GM18858 (cell line): ENCODE measurements at regions not wholly inside any gene's neighbourhood (a gene's known extent, or its start where the extent isn't known, plus 50 kb on each side); places are given as distances from the start of the nearest gene placed in this dataset.
"Not testable (repeated sequence)": the region's sequence is repeated elsewhere in the genome, so short reads cannot be mapped to it uniquely, and the experiment has no call there.

Experiments used
- ATAC-seq: cut with Tn5 transposase; IDR thresholded peaks from one replicate; pipeline ENCODE4 v1.9.1; 2021; ENCODE audit not compliant: unreplicated experiment

DNA sequence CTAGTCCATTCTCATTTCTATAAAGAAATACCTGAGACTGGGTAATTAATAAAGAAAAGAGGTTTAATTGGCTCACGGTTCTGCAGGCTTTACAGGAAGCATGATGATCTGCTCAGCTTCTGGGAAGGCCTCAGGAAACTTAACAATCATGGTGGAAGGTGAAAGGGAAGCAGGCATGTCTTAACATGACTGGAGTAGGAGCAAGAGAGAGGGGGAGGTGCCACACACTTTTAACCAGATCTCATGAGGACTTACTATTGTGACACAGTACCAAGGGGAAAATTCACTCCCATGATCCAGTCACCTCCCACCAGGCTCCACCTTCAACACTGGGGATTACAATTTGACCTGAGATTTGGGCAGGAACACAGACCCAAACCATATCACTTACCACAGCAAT lies 310.1 kb downstream of the SH3GL2 start:
- ATAC-seq: not testable (repeated sequence)

DNA sequence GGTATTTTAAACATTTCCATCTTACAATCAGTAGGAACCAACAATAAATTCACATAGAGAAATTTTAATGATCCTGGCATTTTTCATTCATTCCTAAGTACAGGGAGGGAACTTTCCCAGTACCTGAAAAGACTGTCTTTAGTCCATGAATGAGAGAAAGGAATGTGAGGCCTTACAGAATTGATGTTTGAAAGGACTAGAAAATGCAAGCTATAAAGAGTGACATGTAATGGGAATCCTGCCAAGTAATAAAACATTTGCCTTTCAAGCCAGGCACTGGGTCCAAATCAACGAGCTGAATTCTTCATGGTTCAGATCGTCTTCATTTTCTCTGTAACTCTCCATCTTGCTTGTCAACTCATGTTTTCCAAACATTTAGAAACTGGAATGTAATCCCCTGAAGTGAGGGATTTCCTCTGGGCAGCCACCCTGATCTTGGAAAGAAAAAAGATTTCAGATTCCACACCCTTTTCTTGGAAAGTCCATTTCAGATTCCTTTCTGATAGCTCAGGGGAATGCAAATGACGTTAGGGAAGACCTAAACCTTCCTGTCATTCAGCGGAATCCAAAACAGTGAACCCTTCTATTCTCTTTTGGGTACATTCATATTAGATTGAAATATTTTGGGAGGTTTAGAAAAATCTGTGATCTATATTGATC lies 315.8 kb downstream of the SH3GL2 start:
- ATAC-seq: no peak

DNA sequence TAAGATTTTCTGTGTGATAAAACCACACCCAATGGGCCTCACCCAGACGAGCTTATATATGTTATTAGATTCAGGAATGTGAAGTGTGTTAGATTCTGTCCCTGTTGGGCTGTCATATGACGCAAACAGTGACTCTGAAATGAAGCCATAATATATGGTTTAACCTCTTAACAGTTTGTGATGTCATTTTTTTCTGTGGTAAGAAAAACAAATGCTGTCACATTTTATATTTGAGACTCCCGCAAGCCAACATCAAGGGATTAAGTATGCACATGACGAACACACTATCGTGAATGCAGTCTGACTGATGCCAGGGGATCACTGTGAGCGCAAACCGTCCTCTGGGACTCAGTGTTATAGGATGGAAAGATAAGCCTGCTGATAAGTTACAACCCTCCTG lies 321.7 kb downstream of the SH3GL2 start:
- no peak for ATAC-seq

DNA sequence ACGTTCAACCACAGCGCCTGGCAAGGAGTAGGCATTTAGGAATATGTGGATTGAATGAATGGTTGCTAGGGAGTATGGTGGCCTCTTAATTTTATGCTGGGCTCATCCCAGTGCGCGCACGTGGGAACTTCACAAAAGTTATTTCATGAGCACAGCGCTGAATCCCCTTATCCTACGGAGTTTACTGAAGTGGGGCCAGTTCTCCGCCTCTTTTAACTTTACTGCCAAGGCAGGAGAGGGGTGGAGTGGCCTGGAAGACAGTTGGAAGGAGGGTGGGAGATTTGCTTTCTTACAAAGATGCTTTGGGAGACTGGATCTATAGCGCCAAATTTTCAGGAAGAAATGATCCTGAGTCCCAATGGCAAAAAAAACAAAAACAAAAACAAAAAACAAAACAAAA lies 326.5 kb downstream of the SH3GL2 start:
- ATAC-seq: no peak

DNA sequence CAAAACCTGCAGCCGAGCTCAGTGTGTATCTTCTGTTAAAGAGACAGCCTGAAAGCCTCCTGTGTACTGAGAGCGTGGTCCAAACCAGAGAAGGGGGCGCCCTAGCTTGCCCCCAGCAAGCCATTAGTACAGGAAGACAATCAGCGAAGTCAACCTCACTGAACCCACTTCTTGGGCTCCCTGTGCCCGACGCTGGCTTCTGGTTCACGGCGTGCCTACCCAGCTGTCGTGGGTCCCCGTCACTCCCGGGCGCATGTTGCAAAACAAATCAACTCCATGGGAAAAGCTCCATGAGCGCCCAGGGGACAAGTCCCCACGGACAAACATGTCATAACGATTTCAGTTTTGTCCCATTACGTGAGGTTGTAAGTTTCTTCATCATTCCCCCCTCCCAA lies 326.9 kb downstream of the SH3GL2 start:
- no peak for ATAC-seq

DNA sequence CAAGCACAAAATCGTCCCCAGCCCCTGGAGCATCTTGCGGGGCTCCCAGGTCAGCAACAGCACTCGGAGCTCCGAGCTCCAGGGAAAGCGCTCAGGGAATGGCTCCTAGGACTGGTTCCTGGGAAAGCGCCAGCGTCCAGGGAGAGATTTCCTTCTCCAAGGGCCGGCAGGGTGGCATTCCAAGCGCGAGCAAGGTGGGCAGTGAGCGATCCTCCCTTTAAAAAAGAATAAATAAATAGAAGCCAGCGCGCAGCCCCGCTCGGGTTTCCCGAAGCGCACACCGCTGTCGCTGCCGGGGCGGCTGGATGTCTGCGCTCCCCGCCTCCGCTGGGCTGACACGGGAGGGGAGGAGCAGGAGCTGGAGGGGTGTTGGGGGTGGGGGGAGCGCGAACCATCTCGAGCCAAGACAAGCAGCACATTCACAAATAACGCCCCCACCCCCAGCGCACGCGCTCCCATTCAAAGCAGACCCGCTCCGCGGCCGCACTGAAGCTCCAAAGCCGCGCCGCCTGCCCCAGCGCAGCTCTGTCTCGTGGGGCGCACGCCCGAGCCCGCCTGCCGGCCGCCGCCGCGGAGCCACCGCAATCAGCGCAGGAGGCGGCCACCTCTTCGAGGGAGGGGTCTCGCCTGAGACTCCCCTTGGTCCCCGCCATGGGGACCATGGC lies 327.4 kb downstream of the SH3GL2 start:
- no peak for ATAC-seq

DNA sequence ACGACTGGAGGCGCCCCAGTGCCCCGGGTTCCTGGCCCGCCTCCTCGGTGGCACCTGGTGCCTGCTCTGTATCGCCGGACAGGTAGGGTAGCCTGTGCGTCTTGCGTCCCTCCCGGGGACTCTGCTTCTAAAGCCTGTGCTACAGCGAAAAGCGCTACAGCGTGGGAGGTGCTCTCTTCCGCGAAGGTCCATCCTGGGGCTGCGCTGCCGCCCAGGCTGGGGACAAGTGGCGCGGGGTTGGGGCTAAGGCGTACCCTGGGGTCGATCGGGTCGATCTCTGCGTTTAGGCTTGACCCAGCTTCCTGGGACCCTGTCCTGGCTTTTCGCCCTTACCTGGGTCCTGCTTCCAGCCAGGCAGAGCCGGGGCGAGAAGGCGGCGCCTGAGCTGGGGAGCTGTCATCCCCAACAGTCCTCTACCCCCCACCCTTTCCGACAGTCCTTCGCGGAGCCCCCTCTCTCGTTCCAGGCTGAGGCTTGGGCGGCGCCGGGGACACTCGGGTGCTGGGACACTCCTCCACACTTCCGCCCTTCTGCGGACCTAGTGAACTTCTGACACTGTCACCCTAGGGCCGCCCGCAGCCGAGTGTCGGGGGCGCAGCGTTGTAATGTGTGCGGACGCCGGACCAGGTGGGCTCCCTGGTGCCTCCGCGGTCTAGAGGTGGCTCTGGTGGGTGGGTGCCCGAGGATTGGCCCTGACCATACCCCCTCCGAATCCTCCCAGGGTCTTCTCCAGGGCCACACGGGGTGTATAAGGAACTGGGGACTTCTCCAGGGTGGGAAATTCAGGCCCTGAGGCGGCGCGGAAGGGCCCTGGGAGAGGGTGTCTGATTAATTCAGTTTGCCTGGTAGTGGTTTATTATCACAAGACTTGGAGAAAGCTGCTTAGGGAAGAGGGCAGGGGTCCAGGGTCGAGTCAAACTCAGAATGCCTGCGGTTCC lies 328.2 kb downstream of the SH3GL2 start:
- no peak for ATAC-seq

DNA sequence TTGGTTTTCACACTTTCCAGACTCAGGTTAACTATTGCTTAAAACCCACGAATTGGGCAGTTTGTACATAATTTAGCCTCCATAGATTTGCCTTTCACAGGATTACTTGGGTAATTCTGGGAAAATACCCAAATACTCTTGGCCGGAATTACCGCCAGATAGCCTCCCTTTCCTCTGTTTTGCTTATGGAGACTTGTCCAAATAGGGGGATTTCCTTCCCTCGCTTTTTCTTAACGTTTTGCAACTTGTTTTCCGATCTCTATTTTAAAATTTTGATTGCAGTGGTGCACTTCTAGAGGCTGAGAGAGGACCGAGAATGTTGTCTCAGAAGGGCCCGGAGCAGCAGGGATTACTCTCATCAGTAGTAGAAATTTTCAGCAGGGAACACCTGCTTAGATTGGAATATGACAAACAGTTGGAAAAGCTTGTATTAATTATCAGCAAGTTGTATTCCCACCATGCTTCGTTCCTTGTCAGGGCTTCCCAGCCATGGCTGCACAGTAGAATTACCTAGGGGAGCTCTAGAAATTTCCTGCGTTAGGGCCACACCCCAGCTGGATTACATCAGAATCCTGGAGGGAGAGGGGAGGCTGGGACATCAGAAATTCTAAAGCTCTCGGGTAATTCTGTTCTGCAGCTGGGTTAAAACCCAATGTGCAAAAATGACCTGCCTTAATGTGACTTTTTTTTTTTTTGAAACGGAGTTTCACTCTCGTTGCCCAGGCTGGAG lies 329.1 kb downstream of the SH3GL2 start:
- ATAC-seq: no peak

DNA sequence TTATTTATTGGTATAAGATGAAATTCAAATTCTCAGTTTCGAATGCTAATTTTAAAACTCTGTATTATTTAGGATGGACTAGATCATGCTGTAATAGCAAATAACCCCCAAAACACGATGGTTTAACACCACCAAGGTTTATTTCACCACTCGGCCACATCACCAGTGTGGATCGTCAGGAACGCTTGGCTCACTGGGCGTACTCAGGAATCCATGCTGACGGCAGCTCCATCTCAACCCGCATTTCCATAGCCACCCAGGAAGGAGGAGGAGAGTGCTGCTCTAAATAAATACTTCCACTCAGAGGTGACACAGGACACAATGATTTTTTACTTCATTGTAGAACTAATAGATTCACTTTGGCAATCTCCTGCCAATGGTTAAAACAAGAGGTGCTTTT lies 347.4 kb downstream of the SH3GL2 start:
- no peak for ATAC-seq

DNA sequence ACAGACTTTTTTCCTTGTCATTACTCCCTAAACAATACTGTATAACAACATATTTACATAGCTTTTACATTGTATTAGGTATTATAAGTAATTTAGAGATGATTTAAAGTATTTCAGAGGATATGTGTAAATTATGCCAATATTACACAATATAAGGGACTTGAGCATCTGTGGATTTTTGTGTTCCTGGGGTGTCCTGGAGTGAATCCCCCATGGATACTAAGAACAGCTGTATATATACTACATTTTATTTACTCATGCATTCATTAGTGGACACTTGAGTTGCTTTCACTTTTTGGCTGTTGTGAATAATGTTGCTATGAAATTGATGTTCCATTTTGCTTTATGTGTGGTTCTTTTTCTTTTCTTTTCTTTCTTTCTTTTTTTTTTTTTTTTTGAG lies 348.8 kb downstream of the SH3GL2 start:
- ATAC-seq: no peak

DNA sequence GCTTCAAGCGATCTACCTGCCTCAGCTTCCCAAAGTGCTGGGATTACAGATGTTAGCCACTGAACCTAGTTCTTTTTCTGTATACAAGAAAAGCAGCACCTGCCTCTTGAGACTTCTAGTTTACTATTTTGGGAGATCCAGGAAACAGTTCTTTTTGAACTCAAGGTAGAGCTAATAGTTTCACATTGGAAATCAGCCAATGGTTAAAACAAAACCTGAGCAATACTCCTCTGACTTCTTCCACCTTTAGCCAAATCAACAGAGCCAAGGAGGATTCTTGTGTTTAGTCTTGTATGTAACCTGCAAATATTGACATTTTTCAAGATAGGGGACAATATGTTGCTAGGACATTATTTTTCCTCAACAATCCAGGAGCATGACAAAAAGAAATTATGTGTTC lies 349.4 kb downstream of the SH3GL2 start:
- ATAC-seq: no peak

DNA sequence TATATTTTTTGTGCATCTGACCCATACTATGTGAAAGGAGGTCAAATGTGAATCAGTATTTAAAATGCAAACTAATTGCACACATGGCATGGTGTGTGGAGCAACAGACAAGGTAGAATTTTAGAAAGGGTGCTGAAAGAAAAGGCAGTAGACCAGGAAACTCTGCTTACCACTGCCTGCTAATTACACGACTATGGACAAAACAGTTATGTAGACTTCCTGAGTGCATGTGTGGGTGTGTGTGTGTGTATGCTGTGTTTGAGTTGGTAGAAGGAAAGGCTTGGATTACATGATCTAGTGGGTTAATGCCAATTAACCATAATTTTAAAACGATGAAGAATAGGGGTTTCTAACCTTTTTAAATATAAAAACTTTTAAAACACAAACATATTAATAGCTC lies 349.9 kb downstream of the SH3GL2 start:
- ATAC-seq: no peak

DNA sequence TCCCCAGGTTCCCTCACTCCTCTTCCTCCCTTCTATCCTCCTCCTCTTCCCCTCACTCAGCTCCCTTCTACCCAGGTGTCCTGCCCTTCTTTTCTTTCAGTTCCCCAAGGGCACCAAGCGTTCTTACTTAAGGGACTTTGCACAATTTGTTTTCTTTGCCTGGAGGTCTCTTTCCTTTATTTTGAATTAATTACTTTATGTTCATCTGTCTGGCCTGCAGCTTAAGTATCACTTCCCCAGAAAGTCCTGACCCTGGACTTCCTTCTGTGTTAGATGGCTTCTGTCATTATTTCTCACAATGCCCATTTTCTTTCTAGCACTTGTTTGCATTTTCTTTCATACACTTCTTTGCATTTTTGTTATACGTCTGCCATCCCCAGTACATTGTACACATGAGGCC lies 350.6 kb downstream of the SH3GL2 start:
- no peak for ATAC-seq

DNA sequence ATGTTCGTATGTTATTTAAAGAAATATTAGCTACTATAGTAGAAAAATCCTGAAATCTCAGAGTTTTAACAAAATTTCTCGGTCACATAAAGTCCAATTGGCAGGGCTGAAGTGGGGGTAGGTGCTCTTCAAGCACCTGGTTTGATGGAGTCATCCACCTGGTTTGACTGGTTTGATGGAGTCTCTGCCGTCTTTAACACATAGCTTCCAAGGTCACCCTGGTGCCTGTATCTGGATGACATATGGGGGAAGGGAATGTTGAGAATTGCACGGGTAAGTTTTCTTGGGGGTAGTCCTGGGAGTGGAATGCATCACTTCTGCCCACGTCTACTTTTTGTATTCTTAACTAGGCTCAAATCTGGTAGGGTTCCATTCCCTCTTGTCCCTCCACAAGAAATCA lies 351.2 kb downstream of the SH3GL2 start:
- ATAC-seq: no peak

DNA sequence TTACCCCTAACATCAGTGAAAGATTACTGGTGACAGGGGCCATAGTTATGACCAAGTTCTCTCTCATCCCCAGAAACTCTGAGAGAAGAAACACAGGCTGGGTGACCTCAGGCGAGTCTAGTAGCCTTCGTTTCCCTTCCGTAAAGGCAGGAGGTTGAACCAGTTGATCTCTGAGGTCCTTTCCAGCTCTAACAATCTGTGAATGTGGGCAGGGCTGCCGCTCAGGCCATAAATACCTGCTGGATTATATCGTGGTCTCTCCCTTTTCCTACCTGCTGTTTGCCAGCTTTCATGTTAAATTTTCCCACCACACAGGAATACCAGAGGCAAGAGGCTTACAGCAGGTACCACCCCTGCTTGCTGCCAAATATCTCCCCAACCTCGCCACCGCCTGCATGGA lies 357.5 kb downstream of the SH3GL2 start:
- ATAC-seq: no peak

DNA sequence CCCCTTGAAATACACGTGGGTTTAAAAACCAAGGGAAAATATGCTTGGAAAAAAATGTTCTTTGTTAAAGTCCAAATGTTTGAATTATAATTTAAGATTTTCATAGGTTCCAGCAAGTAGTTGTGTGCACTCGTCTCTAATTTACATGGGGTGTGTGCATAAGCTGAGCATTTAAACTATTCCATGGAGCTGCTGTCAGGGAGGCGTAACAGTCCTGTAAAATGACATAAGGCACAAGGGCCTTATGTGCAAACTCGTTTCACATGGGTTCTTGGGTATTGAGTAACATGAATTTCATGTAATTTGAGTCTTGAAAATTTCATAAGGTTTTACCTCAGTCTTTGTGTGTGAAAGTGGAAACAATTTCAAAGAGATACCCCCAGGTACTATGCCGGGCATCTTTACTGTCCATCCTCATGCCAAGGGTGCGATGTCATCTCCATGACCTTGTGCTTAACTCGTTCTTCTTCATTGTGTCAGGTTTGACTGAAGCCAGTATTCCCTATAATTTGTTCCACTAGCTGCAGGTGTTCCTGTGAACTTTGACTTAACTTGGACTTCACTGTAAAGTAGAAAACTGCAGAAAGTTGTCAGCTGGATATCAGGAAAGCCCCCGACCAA lies 359.3 kb downstream of the SH3GL2 start:
- no peak for ATAC-seq

DNA sequence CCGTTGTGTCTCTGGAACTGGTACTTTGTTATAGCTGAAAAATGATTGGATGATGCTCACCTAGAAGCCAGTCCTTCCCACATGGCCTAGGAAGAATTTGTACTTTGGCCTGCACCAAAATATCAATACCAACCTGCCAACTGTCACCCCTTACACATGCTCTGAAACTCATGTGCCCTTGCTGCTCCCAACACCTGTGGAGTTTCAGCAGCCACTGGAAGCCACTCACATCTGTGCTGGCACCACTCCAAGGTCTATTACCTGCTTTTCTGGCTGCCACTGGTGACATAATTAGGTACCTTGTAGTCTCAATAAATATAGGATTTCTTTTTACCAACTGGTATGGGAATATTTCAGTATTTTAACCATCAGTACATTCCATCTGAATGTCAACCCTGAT lies 363.6 kb downstream of the SH3GL2 start:
- ATAC-seq: no peak

DNA sequence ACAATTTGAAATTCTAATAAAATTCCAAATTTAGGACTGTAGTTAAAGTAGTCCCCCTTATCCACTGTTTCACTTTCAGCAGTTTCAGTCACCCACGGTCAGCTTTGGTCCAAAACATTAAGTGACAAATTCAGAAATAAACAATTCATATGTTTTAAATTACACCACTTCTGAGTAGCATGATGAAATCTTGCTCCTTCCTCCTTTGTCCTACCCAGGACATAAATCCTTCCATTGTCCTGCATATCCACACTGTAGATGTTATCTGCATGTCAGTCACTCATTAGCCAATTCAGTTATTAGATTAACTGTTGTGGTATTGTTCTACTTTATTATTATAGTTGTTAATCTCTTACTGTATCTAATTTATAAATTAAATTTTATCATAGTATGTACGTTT lies 376.5 kb downstream of the SH3GL2 start:
- no peak for ATAC-seq

DNA sequence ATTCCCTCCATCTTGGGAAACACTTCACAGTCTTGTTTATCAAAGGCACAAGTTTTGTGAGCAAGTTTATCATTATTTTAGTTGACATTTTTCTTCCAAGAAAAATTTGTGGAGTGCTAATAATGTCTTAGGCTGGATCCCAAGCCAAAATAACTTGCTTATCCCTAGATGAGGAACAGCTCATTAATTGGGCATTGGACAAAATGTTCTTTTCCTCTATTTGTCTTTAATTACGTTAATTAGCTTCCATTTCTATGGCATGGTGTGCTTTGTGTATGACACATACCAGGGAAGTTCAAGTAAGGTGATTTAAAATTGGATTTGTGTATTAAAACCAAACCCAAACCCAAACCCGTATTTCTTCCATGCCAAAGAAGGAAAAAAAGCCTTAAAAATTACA lies 379.5 kb downstream of the SH3GL2 start:
- no peak for ATAC-seq

DNA sequence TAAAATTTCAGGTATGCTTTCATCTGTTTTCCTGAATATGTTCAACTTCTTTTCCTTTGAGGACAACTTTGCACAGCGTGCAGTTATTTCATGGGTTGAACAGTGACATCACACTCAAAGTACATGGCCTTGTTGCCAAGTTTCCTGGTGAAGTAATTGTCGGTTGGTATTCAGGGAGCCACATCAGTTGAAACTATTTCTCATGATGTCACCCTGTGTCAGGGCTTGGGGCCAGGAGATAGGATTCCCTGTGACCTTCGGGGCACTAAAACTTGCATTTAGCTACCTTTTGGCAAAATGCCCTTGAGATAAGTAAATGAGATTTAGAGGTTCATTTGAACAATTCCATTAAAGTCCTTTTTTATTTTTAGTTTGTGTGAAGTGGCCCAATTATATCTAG lies 383.9 kb downstream of the SH3GL2 start:
- ATAC-seq: no peak

DNA sequence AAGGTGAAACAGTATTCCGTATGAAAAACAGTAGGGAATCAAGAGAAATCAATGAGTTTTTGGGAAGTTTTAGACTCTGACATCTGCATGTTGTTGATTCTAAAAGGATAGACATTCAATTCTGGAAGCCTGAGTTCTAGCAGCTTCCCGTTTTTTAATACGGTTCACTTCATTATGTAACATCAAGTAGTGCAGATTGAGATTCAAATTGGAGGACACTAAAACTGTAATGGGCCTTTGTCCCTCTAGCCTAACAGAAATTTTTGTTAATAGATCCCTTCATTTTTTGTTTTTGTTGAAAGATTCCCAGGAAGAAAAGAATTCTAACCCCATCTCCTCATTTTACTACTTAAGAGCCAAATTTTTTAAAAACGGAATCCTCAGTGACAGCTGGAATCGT lies 384.6 kb downstream of the SH3GL2 start:
- no peak for ATAC-seq
